SHP77 treated with DMSO at 0.1 percent for 48 hours (cell line): ENCODE measurements at regions not wholly inside any gene's neighbourhood (a gene's known extent, or its start where the extent isn't known, plus 50 kb on each side); places are given as distances from the start of the nearest gene placed in this dataset.
A peak's percentile ranks its signal among the peaks of the same experiment; 100 is the strongest.
"Not testable (repeated sequence)": the region's sequence is repeated elsewhere in the genome, so short reads cannot be mapped to it uniquely, and the experiment has no call there.

ENCODE experiments used
- DNase-seq: peaks from one replicate; lab custom pipeline; 2025; lab: John Stamatoyannopoulos, UW

DNA sequence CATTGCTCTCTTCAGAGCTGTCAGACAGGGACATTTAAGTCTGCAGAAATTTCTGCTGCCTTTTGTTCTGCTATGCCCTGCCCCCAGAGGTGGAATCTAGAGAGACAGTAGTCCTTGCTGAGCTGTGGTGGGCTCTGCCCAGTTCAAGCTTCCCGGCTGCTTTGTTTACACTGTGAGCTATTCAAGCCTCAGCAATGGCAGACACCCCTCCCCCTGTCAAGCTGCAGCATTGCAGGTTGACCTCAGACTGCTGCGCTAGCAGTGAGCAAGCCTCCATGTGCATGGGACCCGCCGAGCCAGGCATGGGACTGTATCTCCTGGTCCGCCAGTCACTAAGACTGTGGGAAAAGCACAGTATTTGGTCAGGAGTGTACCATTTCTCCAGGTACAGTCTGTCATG lies 53.6 kb upstream of the MAPK10 start:
- DNase-seq = not testable (repeated sequence)

DNA sequence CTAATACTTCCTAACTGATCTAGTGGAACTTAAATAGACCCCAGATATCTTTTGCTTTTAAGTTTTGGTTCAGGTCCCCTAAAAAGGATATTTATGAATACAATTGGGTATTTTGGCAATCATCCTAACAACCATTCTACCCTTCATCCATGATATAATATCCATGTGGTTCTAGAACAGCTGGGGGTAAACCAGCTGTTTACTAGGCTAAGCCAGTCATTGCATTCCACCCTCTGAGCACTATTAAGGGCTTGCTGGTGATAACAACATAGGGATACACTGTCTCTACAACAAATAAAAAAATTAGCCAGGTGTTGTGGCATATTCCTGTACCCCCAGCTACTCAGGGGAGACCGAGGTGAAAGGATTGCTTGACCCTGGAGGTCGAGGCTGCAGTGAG lies 54.8 kb upstream of the MAPK10 start:
- no peak for DNase-seq

DNA sequence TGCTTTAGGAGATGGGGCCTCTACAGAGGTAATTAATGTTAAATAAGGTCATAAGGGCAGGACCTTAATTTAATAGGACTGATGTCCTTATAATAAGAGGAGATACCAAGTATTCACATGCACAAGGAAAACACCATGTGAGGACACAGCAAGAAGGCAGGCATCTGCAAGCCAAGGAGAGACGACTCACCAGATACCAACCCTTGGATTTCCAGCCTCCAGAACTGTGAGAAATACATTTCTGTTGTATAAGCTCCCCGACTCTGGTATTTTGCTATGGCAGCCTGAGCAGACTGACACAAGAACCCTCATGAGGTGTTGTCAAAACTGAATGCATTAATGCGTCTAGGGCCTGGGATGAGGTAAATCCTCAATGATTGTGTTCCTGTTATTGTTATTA lies 56.2 kb upstream of the MAPK10 start:
- no peak for DNase-seq

DNA sequence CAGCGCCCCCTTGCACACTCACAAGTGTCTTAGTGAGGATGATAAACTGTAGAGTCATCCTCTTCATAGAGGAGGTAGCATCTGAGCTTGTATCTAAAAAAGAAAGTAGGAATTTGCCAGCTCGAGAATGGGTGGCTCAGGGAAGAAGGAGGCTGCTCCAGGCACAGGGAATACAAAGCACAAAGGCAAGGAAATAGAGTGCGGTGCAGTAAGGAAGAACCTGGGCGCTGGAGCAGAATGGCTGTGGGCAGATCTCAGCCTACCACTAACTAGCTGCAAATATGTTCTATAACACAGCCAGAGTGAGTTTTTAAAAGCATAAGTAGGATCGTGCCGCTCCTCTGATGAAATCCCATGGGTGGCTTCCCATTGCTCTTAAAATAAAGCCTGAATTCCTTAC lies 61.6 kb upstream of the MAPK10 start:
- DNase-seq = no peak

DNA sequence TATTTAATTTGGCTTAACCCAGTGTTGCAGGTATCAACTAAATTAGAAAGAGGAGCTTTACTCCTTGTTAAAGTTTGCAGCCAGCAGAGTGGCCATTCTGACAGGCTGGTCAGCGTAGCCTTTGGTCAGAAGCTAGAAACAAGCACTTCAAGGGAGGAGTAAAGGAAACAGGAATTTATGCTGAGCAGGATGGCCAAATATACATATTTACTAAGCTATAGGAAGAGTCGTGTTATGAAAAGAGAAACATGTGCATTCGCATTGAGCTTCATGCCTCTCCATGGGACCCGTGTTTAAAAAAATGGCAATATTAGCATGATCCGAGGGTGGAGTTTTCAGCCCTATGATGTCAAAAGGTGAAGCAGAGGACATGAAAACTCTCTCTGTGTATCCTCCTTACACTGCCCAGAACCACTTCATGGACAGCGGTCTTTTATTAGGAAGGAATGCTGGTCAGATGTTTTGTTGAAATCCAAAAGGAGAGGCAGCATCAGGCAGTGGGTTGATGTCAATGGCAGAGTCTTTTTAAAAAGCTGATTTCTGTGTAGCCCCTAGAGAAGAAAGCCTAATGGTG lies 71.8 kb upstream of the MAPK10 start:
- no peak for DNase-seq

DNA sequence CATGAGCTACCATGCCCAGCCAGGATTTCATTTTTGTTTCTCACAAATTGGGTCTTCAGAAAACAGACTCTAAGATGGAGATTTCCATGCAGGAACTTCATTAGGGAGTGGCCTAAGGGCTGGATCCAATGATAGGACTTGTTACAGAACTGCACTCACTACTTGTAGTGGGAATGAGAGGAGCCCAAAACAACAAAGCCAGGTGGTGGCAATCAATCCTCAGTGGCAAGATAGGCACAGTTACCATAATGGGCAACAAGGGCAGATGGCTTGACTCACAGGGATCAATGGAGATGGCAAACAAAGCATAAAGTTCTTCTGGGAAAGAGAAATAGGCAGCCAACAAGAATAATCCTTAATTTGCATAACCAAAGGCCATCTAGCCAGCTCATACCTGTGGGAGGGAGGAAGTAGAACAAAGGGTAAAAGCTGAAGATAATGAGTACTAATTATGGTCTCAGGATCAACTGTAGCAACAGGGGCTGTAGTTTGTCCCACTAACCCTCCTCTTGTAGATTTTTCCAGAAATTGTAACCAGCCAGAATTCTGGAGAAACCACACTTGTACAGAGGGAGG lies 72.8 kb upstream of the MAPK10 start:
- DNase-seq = no peak

DNA sequence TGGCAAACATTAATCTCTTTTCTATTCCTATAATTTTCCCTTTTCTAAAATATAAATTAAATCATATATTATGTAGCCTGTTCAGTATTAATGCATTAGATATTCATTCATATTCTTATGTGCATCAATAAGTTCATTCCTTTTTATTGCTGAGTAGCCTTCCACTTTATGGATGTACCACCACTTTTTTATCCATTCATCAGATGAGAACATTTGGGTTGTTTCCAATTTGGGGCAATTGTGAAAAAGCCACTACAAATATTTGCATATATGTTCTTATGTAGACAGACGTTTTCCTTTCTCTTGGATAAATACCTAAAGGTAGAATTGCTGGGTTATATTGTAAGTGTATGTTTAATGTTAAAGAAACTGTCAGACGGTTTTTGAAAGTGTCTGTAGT lies 79.4 kb upstream of the MAPK10 start:
- DNase-seq = no peak

DNA sequence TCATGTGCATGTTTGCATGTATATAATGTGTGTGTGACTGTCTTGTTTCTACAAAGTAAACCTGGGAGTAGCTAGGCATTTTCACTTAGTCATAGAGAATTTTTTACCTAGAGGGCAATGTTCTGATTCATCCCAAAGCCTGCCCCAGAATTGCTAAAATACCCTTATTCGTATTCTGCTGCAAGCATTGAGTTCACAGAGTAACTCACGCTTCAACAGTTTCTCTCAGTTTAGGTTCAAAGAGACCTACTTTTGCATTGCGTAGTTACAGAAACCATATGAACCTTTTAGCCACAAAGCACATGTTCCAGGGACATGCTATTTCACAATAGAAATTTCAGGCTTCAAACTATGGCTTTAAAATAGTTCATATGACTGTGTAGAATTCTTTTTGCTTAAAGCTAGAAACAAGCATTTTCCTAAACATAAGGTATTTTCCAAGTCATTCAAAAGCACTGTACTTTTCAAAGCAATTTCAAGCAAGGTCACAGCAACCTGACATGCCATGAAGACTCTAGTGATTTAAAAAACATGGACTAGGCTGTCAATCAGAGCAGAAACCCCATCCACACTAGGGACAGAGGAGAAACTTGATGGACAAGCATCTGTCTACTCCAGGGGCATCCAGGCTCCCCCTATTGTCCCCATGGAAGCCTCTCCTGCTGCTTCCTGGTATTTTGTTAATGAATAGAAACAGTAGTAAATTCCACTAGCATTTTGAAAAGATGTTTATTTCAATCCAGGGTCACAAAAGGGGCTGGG lies 81.5 kb upstream of the MAPK10 start:
- DNase-seq = no peak

DNA sequence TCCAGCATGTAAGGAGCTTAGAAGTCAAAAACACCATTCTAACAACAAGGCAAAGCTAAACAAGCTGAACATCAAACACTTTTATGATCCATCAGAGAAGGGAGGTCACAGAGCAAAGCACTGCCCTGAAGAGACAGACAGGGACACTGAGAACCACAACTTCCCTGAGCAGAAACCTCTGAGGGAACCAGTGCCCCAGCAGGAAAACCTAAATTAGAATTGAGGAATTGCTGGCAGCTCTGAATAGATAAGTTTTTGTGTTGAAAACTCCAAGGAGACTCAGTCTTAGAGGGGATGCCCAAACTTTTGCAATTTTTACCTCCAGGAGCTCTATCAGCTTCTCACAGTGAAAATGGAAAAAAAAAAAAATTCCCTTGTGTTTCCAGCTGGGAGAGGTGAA lies 83.0 kb upstream of the MAPK10 start:
- no peak for DNase-seq

DNA sequence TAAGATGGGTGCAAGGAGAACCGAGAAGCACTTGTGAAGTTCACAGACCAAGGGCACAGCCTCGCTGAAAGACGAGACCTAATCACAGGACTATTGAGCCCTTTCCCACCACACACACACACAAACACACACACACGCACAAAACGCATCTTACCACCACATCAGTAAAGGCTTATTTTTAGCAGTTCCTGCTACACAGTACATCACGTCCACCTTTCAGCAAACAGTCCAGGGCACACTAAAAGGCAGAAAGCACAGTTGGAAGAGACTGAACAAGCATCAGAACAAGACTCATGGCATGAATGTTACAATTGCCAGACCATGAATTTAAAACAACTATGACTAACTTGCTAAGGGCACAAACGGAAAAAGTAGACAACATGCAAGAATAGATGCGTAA lies 83.6 kb upstream of the MAPK10 start:
- no peak for DNase-seq

DNA sequence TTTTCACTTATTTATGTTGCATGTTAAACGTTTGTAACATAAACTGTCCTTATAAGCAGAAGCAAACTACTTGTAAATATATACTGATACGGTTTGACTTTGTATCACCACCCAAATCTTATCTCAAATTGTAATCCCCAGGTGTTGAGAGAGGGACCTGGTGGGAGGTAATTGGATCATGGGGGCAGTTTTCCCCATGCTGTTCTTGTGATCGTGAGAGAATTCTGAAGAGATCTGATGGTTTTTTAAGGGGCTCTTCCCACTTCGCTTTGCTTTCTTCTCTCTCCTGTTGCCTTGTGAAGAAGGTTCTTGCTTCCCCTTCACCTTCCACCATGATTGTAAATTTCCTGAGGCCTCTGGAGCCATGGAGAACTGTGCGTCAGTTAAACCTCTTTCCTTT lies 87.1 kb upstream of the MAPK10 start:
- DNase-seq = no peak

DNA sequence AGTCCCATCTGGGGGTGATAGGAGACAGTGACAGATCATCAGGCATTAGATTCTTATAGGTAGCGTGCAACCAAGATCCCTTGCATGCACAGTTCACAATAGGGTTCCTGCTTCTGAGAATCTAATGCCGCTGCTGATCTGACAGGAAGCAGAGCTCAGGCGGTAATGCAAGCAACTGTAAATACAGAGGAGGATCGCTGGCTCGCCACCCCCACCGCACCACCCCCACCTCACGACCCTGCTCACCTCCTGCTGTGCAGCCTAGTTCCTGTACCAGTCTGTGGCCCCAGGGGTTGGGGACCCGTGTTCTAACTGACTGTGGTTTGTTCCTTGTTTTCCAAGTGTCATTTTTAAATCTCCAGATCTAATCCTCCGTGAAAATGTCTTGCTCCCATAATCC lies 89.0 kb upstream of the MAPK10 start:
- no peak for DNase-seq

DNA sequence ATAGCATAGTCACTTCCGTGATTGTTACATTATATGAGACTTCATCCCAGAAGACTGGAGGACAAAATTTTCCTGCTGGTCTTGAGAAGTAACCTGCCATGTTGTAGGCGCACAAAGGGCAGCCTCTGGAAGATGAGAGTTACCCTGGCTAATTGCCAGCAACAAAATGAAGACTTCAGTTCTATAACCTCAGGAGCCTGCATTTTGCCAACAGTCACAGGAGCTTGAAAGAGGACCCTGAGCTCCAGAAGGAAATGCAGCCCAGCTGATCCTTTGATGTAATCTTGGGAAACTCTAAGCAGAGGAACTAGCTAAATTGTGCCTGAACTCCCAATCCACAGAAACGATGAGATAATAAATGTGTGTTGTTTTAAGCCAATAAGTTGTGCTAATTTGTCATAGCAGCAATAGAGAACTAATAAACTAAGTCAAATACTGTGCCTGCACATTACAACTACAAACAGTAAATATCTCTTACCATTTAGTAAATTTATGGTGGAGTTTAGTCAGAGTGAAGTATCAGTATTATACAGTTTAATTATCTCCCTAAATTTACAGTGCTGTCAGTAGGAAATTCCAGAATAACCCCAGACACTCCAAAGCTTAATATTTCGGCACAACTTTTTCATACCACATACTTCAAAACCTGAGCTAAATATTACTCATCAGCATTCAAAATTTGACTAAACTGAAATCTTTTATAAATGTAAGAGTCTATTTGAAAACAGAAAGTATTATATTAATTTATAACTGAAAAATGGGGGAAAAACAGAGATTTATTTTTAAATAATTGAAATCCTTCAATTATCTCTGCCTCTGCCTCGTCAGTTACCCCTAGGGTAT lies 90.1 kb upstream of the MAPK10 start:
- DNase-seq = no peak

DNA sequence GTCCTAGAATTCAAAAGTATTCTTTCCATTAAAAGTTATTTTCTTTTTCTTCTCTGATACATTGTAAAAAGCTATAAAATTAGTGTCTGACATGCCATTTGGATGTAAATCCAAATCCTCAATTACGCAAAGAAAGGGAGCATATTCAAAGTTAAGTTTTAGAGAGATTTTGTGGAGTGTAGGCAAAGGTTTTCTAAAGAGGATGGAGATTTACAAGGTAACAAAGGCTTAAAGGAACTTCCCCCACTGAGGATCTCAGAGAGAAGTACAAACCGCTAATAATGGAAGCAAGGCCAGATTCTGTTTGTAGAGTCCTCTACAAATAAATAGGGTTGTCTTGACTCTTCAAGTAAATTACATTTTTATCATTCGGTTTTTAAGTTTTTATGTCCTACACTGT lies 91.0 kb upstream of the MAPK10 start:
- no peak for DNase-seq

DNA sequence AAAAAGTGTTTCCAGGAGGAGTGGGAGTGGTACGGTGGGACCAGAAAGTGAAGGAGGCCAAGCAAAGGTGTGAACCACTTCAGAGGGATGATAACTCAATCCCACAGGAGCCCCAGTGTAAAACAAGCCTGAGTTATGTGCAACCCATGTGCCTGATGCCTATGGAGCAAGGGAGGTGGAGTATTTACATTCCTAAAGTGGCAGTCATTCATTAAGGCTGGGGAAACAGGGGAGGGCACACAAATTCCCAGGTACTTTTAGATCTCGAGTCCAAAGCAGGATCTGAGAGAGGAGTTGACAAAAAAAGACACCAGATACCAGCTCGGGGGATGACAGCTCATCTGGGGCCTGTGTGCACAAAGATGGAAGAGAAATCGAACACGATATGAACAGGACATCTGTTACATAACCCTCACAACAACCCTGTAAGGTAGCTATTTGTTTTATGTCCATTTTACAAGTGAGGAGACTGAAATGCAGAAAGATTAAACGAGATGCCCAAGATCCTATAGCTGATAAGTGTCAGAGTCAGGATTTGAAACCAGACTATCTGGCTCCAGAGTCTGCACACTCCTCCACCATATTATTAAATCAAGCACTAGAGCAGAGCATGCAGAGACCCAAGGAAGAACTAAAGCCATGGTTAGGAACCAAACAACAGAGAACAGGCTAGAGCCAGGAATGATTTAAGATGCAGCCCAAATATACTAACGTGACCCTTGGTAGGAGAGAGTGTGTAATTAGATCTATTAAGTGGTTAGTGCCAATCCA lies 91.9 kb upstream of the MAPK10 start:
- peak; percentile 36 for DNase-seq

DNA sequence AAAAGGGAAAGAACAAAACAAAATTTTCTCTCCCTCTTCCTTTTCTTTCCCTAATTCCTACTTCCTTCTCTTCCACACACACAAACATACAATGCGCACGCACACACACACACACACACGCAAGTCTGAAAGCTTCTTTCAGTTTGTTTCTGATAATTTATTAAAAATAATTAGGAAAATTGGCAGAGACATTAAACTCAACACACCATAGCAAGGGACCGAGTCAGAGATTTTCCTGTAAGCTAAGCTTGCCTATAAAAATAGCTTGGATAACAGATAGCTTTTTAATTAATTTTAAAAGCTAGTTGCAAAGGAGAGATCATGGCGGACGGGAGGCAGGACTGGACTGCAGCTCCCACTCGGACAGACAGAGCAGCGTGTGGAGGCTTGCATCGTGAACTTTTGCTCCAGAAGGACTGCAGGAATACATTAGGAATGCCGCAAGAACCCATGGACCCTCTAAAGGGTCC lies 92.6 kb upstream of the MAPK10 start:
- no peak for DNase-seq

DNA sequence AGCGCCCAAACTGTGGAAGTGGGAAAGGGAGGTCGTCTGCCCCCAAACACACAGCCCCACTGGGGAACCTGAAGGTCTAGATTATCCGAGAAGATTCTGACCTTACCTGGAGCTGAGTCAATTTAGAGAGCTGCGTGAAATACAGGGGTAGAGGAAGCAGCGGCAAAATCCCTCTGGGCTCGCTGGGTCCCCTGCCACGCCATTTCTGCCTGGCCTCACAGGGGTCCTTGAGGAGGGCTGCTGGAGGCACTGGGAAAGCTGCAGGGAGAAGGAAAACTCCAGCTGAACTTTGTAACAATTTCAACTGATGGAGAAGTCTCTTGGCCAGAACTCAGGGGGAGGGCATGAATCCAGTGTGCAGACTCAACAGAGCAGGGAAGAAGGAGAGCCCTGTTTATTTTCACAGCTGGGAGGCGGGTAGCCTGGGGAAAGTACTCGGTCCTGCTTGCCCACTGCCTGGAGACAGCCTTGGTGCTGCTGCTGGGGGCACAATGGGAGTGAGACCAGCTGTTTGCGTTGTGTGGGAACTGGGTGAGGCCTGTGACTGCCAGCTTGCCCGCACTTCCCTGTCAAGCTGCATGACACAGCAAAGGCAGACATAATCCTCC lies 93.2 kb upstream of the MAPK10 start:
- peak; percentile 48 for DNase-seq

DNA sequence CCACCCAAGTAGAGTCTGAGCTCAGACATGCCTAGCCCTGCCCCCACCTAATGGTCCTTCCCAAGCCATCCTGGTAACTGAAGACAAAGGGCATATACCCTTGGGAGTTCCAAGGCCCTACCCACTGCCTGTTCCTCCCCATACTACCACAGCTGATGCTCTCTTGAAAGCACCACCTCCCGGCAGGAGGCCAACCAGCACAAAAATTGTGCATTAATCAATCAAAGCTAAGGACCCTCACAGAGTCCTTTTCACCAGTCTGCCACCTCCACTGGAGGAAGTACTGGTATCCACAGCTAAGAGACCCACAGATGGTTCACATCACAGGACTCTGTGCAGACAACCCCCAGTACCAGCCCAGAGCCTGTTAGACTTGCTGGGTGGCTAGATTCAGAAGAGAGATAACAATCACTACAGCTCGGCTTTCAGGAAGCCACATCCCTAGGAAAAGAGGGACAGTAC lies 93.8 kb upstream of the MAPK10 start:
- DNase-seq = peak; percentile 44

DNA sequence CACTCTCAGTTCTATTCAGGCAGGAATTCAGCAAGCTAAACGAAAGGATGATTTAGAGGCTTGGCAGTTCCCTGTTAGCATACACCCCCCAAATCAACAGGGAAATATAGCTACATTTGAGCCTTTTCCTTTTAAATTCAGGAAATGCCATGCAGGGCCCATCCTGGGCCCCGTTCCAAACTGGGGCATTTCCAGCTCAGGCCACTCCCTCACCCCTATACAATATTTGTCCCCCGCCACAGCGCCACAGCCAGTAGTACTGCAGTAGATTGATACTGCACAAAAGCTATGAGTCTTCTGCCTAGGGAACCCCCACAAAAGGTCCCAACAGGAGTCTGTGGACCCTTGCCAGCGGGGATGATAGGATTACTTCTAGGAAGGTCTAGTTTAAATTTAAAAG lies 102.0 kb upstream of the MAPK10 start:
- no peak for DNase-seq

DNA sequence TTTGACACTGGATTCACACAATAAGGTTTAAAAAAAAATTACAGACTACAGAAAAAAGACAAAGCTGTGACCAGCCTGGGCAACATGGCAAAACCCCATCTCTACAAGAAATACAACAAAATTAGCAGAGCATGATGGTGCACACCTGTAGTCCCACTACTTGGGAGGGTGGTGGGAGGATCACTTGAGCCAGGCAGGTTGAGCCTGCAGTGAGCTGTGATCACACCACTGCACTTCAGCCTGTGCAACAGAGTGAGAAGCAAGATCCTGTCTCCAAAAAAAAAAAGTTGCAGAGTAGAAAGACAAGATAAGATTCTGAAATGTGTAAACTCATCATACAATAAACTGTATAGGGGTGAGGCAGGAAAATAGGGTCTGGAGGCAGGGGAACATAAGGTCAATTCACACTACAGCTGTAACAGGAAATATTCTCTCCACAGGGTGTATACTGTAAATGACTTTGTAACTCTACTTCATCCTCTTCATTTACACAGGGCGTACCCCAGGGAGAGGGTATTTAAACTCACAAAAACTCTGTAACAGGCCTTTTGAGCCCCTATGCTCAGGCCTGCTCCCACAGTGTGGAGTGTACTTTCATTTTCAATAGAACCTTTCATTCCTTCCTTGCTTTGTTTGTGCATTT lies 112.6 kb upstream of the MAPK10 start:
- no peak for DNase-seq

DNA sequence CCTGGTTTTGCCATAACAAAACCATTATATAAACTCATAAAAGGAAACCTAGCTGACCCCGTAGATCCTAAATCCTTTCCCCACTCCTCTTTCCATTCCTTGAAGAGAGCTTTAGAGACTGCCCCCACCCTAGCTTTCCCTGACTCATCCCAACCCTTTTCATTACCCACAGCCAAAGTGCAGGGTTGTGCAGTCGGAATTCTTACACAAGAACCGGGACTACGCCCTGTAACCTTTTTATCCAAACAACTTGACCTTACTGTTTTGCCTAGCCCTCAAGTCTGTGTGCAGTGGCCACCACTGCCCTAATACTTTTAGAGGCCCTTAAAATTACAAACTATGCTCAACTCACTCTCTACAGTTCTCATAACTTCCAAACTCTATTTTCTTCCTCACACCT lies 116.0 kb upstream of the PTPN13 start:
- not testable (repeated sequence) for DNase-seq
